Hepatocyte (in vitro differentiated cells): ENCODE measurements at regions not wholly inside any gene's neighbourhood (a gene's known extent, or its start where the extent isn't known, plus 50 kb on each side); places are given as distances from the start of the nearest gene placed in this dataset.

Experiments
- DNase-seq: peaks from one replicate; pipeline ENCODE4 v3.0.0-alpha.2; 2016; ENCODE audit warnings: low spot score
- H2AFZ ChIP-seq: fragments of 200-600 bp; sonication (generic); 2 replicates; pipeline ENCODE4 v1.6.0; 2016; ENCODE audit warnings: antibody characterized with exemption, mild to moderate bottlenecking
- H3K27ac ChIP-seq: fragments of 200-600 bp; sonication (generic); 2 replicates; pipeline ENCODE4 v1.5.1; 2016; ENCODE audit warnings: mild to moderate bottlenecking
- H3K27me3 ChIP-seq: fragments of 200-600 bp; sonication (generic); 2 replicates; pipeline ENCODE4 v1.6.1; 2016
- H3K36me3 ChIP-seq: fragments of 200-600 bp; sonication (generic); replicated peaks from 2 replicates; pipeline ENCODE4 v1.5.1; 2016; ENCODE audit warnings: low read depth; ENCODE audit not compliant: insufficient read depth
- H3K4me1 ChIP-seq: fragments of 200-600 bp; sonication (generic); 2 replicates; pipeline ENCODE4 v1.5.1; 2016; ENCODE audit warnings: mild to moderate bottlenecking, moderate library complexity; ENCODE audit not compliant: insufficient read depth
- H3K4me2 ChIP-seq: fragments of 200-600 bp; sonication (generic); 2 replicates; pipeline ENCODE4 v1.6.0; 2016
- H3K4me3 ChIP-seq: fragments of 200-600 bp; sonication (generic); 2 replicates; pipeline ENCODE4 v1.5.1; 2016; ENCODE audit warnings: mild to moderate bottlenecking
- H3K79me2 ChIP-seq: fragments of 200-600 bp; sonication (generic); 2 replicates; pipeline ENCODE4 v1.6.0; 2017; ENCODE audit warnings: mild to moderate bottlenecking
- H3K9me2 ChIP-seq: fragments of 200-600 bp; sonication (generic); replicated peaks from 2 replicates; pipeline ENCODE4 v1.6.0; 2017; ENCODE audit warnings: mild to moderate bottlenecking; ENCODE audit not compliant: insufficient read depth
- H3K9me3 ChIP-seq: fragments of 200-600 bp; sonication (generic); 2 replicates; pipeline ENCODE4 v1.5.1; 2016; ENCODE audit warnings: low read depth, mild to moderate bottlenecking
- H4K20me1 ChIP-seq: fragments of 200-600 bp; sonication (generic); 2 replicates; pipeline ENCODE4 v1.6.0; 2016; ENCODE audit warnings: mild to moderate bottlenecking; ENCODE audit not compliant: insufficient read depth, poor library complexity, severe bottlenecking
- CTCF ChIP-seq: fragments of 200-600 bp; sonication (generic); IDR thresholded peaks from 2 replicates; pipeline ENCODE4 v1.5.1; 2016; ENCODE audit warnings: antibody characterized with exemption, mild to moderate bottlenecking; ENCODE audit not compliant: poor library complexity
- EZH2 ChIP-seq: fragments of 200-600 bp; sonication (generic); IDR thresholded peaks from 2 replicates; pipeline ENCODE4 v1.6.1; 2016; ENCODE audit warnings: antibody characterized with exemption, mild to moderate bottlenecking, borderline replicate concordance
- EZH2phosphoT487 ChIP-seq: fragments of 200-600 bp; sonication (generic); IDR thresholded peaks from one replicate; pipeline ENCODE4 v1.6.1; 2018; ENCODE audit warnings: antibody characterized with exemption, mild to moderate bottlenecking, low read depth, moderate library complexity; ENCODE audit not compliant: unreplicated experiment, severe bottlenecking
- WGBS: methylation state at CpG from one replicate; pipeline ENCODE4 v1.1.6; 2016; ENCODE audit warnings: low lambda C conversion rate; ENCODE audit errors: missing lambda C conversion rate; 5-methylcytosine and 5-hydroxymethylcytosine counted together

DNA sequence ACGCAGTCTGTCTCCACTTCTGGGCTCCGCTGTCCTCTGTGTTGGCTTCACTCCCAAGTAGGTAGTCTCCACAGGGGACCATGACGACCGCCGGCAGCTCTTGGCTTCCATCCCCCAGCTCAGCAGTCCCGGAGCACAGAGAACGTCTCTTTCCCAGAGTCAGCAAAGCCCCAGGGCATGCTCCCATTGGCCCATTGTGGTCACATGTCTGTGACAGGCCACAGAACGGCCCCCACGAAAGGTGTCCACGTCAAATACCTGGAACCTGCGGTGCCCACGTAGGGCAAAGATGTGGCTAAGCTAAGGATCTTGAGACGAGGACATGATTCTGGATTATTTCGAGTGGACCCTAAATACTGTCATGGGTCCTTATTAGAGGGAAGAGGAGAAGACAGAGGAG, 438.4 kb upstream of the SULF2 start:
- no peaks in the 10 kb centered on the region for H3K36me3 ChIP-seq
- DNase-seq = no peak
- no peak overlapping the region for H3K4me2 ChIP-seq
- no peaks in the 10 kb centered on the region for H4K20me1 ChIP-seq
- H3K79me2 ChIP-seq = no peaks in the 10 kb centered on the region
- H3K27ac ChIP-seq = no peak overlapping the region
- H2AFZ ChIP-seq = no peak overlapping the region
- 97% methylated on average over 14 of the region's 14 CpGs for WGBS
- H3K4me1 ChIP-seq = no peaks in the 10 kb centered on the region
- no peaks in the 10 kb centered on the region for H3K27me3 ChIP-seq
- no peak overlapping the region for H3K4me3 ChIP-seq
- TF ChIP-seq EZH2 (no peak), EZH2phosphoT487 (no peak), CTCF (no peak)
- no peaks in the 10 kb centered on the region for H3K9me3 ChIP-seq
- no peaks in the 10 kb centered on the region for H3K9me2 ChIP-seq

- H2AFZ ChIP-seq = no peak overlapping the region
- no peak overlapping the region for H3K4me2 ChIP-seq
- no peak overlapping the region for H3K27ac ChIP-seq
- no peaks in the 10 kb centered on the region for H3K9me2 ChIP-seq
- 95% methylated on average over 8 of the region's 8 CpGs for WGBS
- TF ChIP-seq EZH2 (no peak), CTCF (no peak), EZH2phosphoT487 (no peak)
- H4K20me1 ChIP-seq = no peaks in the 10 kb centered on the region
- DNase-seq = no peak
- no peaks in the 10 kb centered on the region for H3K36me3 ChIP-seq
- H3K27me3 ChIP-seq = no peaks in the 10 kb centered on the region
- no peaks in the 10 kb centered on the region for H3K9me3 ChIP-seq
- H3K79me2 ChIP-seq = no peaks in the 10 kb centered on the region
- no peaks in the 10 kb centered on the region for H3K4me1 ChIP-seq
- H3K4me3 ChIP-seq = no peak overlapping the region
These were observed 437.4 kb upstream of the SULF2 start for GRCh38 chr20:48222595-48223180.

DNA sequence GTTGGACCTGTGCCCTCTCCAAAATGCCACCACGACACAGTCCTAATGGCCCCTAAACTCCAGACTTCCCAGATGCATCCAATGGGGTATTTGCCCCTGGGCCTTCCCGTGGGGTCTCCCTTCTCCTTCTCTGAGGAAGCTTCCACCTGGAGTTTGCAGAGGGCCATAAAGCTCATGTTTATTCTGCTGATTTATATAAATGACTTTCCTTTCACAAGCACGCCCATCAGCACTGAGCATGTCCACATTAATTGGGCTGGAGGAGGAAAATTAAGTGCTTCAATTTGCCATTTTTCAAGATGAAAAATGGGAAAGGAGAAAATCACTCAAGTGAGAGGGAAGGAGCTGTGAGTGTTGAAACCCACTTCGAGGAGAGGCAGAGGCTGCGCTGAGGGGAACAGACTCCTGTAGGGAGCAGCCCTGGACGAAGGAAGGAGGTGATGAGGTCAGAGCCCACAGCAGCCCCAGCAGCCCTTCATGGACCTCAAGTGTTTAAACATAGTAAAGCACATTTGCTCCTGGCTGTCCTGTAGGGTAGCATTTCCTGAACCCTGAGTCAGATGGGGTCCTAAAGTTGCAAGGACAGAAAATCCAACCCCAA, 434.9 kb upstream of the SULF2 start:
- Histone ChIP-seq H3K9me3 (no peaks in the 10 kb centered on the region), H3K4me3 (no peak overlapping the region), H2AFZ (no peak overlapping the region), H3K79me2 (no peaks in the 10 kb centered on the region), H3K27me3 (no peaks in the 10 kb centered on the region), H3K4me1 (no peaks in the 10 kb centered on the region), H4K20me1 (no peaks in the 10 kb centered on the region), H3K36me3 (no peaks in the 10 kb centered on the region), H3K4me2 (no peak overlapping the region), H3K27ac (no peak overlapping the region), H3K9me2 (no peaks in the 10 kb centered on the region)
- no peak for DNase-seq
- TF ChIP-seq CTCF (no peak), EZH2 (no peak), EZH2phosphoT487 (no peak)
- 65% methylated on average over 6 of the region's 6 CpGs for WGBS
